ENCODE measurements at regions not wholly inside any gene's neighbourhood (a gene's known extent, or its start where the extent isn't known, plus 50 kb on each side); places are given as distances from the start of the nearest gene placed in this dataset.

DNA sequence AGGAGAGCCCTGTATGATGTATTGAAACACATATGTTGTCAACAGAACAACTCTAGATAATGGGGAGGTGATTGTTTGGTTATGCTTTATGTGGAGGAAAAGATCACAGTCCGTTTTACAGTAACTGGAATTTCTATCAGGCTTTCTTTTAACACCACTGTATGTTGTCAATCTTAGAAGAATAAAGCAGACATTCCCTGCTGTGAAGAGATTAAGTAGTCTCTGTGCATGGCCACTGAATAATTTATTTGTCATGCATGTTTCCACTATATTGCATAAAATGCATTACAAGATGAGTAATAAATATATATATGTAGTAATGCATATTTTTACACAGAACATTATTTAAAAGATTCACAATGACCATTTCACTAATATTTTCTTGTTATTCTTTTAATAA, 440.0 kb downstream of the ANKRD7 start:
- no peaks in the 10 kb centered on the region for H3K9me3 Mint-ChIP-seq (ENCODE audit: unreplicated experiment)
- no peak for FAIRE-seq
- Histone ChIP-seq H3K4me1 (ENCODE audit: insufficient read depth, low read length) (no peaks in the 10 kb centered on the region), H3K27me3 (ENCODE audit: insufficient read depth, low read length) (no peaks in the 10 kb centered on the region), H3K79me2 (ENCODE audit: insufficient read depth, low read length) (no peaks in the 10 kb centered on the region), H2AFZ (ENCODE audit: low read depth, low read length) (no peak overlapping the region), H3K4me2 (ENCODE audit: low read length) (no peak overlapping the region), H3K9me3 (ENCODE audit: insufficient read depth, low read depth, low read length) (no peaks in the 10 kb centered on the region), H3K4me3 (ENCODE audit: insufficient read depth, low read depth, low read length) (no peak overlapping the region), H4K20me1 (ENCODE audit: insufficient read depth, low read length) (no peaks in the 10 kb centered on the region), H3K36me3 (ENCODE audit: insufficient read depth, low read length) (no peaks in the 10 kb centered on the region), H3K27ac (ENCODE audit: low read depth, low read length) (no peak overlapping the region), H3K9ac (ENCODE audit: low read length) (no peak overlapping the region)
- no peaks in the 10 kb centered on the region for H3K27me3 Mint-ChIP-seq (ENCODE audit: low read depth, unreplicated experiment)
- no peak overlapping the region for H3K27ac Mint-ChIP-seq (ENCODE audit: unreplicated experiment)
- no peaks in the 10 kb centered on the region for H3K36me3 Mint-ChIP-seq (ENCODE audit: low read depth, unreplicated experiment)
- no peak for DNase-seq (ENCODE audit: low read depth)
- no peak overlapping the region for H3K4me3 Mint-ChIP-seq (ENCODE audit: unreplicated experiment)
- H3K4me1 Mint-ChIP-seq (ENCODE audit: low read depth, unreplicated experiment), result no peaks in the 10 kb centered on the region
- TF ChIP-seq, protein P1, sequence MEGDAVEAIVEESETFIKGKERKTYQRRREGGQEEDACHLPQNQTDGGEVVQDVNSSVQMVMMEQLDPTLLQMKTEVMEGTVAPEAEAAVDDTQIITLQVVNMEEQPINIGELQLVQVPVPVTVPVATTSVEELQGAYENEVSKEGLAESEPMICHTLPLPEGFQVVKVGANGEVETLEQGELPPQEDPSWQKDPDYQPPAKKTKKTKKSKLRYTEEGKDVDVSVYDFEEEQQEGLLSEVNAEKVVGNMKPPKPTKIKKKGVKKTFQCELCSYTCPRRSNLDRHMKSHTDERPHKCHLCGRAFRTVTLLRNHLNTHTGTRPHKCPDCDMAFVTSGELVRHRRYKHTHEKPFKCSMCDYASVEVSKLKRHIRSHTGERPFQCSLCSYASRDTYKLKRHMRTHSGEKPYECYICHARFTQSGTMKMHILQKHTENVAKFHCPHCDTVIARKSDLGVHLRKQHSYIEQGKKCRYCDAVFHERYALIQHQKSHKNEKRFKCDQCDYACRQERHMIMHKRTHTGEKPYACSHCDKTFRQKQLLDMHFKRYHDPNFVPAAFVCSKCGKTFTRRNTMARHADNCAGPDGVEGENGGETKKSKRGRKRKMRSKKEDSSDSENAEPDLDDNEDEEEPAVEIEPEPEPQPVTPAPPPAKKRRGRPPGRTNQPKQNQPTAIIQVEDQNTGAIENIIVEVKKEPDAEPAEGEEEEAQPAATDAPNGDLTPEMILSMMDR (IDR thresholded peaks at IDR 0.05; ENCODE audit: insufficient read depth, low read depth, low read length), result no peak
- TF ChIP-seq EZH2 (IDR thresholded peaks at IDR 0.05; ENCODE audit: insufficient read depth, low read length), result no peak

DNA sequence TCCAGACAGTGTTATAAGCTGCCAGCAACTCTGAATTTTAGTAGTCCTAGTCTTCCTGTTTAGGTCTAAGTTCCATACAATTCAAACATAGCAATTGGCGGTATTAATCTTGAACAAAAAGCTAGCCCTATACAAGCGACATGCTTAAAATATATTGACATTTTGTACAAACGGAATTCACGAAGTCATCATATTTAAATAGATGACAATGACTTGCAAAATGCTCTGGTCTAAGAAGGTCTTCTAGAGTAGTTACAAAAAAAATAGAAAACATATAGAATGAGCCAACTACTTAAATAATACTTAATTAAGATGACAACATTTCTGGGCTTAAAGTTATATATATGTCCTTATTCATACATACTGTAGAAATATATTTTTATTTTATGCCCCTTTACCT, 446.6 kb downstream of the ANKRD7 start:
- Histone ChIP-seq H3K4me1 (ENCODE audit: insufficient read depth, low read length) (no peaks in the 10 kb centered on the region), H3K27ac (ENCODE audit: low read depth, low read length) (no peak overlapping the region), H4K20me1 (ENCODE audit: insufficient read depth, low read length) (no peaks in the 10 kb centered on the region), H3K79me2 (ENCODE audit: insufficient read depth, low read length) (no peaks in the 10 kb centered on the region), H3K4me3 (ENCODE audit: insufficient read depth, low read depth, low read length) (no peak overlapping the region), H3K9ac (ENCODE audit: low read length) (no peak overlapping the region), H3K27me3 (ENCODE audit: insufficient read depth, low read length) (no peaks in the 10 kb centered on the region), H2AFZ (ENCODE audit: low read depth, low read length) (no peak overlapping the region), H3K9me3 (ENCODE audit: insufficient read depth, low read depth, low read length) (no peaks in the 10 kb centered on the region), H3K4me2 (ENCODE audit: low read length) (no peak overlapping the region), H3K36me3 (ENCODE audit: insufficient read depth, low read length) (no peaks in the 10 kb centered on the region)
- Mint-ChIP-seq H3K4me3 (ENCODE audit: unreplicated experiment) (no peak overlapping the region), H3K27ac (ENCODE audit: unreplicated experiment) (no peak overlapping the region), H3K9me3 (ENCODE audit: unreplicated experiment) (no peaks in the 10 kb centered on the region), H3K4me1 (ENCODE audit: low read depth, unreplicated experiment) (no peaks in the 10 kb centered on the region), H3K36me3 (ENCODE audit: low read depth, unreplicated experiment) (no peaks in the 10 kb centered on the region), H3K27me3 (ENCODE audit: low read depth, unreplicated experiment) (no peaks in the 10 kb centered on the region)
- DNase-seq (ENCODE audit: low read depth) (no peak), FAIRE-seq (no peak)
- TF ChIP-seq, protein P1 (IDR thresholded peaks at IDR 0.05; ENCODE audit: insufficient read depth, low read depth, low read length), result no peak
- TF ChIP-seq EZH2 (IDR thresholded peaks at IDR 0.05; ENCODE audit: insufficient read depth, low read length), result no peak

DNA sequence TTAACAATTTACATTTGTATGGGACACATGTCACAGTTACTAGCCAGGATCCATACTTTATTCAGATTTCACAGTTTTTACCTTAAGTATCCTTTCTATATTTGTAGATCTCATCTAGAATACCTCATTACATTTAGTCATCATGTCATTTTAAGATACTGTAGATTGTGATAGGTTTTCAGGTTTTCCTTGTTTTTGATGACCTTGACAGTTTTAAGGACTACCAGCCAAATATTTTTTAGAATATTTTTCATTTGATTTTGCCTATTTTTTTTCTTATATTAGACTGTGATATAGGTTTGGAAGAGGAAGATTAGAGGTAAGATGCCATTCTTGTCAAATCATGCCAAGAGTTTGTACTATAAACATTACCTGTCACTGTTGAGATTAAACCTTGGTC, 460.3 kb downstream of the ANKRD7 start:
- DNase-seq (ENCODE audit: low read depth), result no peak
- H2AFZ ChIP-seq (ENCODE audit: low read depth, low read length), result no peak overlapping the region
- H3K9me3 Mint-ChIP-seq (ENCODE audit: unreplicated experiment), result no peaks in the 10 kb centered on the region
- H3K4me3 ChIP-seq (ENCODE audit: insufficient read depth, low read depth, low read length), result no peak overlapping the region
- H3K9me3 ChIP-seq (ENCODE audit: insufficient read depth, low read depth, low read length), result no peaks in the 10 kb centered on the region
- H3K4me1 Mint-ChIP-seq (ENCODE audit: low read depth, unreplicated experiment), result no peaks in the 10 kb centered on the region
- no peaks in the 10 kb centered on the region for H3K79me2 ChIP-seq (ENCODE audit: insufficient read depth, low read length)
- no peak for TF ChIP-seq EZH2 (IDR thresholded peaks at IDR 0.05; ENCODE audit: insufficient read depth, low read length)
- TF ChIP-seq, protein P1 (IDR thresholded peaks at IDR 0.05; ENCODE audit: insufficient read depth, low read depth, low read length), result no peak
- no peak overlapping the region for H3K27ac Mint-ChIP-seq (ENCODE audit: unreplicated experiment)
- H3K36me3 ChIP-seq (ENCODE audit: insufficient read depth, low read length), result no peaks in the 10 kb centered on the region
- no peak overlapping the region for H3K27ac ChIP-seq (ENCODE audit: low read depth, low read length)
- no peaks in the 10 kb centered on the region for H3K27me3 ChIP-seq (ENCODE audit: insufficient read depth, low read length)
- H3K36me3 Mint-ChIP-seq (ENCODE audit: low read depth, unreplicated experiment), result no peaks in the 10 kb centered on the region
- H3K27me3 Mint-ChIP-seq (ENCODE audit: low read depth, unreplicated experiment), result no peaks in the 10 kb centered on the region
- FAIRE-seq, result no peak
- H3K4me2 ChIP-seq (ENCODE audit: low read length), result no peak overlapping the region
- no peaks in the 10 kb centered on the region for H3K4me1 ChIP-seq (ENCODE audit: insufficient read depth, low read length)
- H4K20me1 ChIP-seq (ENCODE audit: insufficient read depth, low read length), result no peaks in the 10 kb centered on the region
- H3K9ac ChIP-seq (ENCODE audit: low read length), result no peak overlapping the region
- no peak overlapping the region for H3K4me3 Mint-ChIP-seq (ENCODE audit: unreplicated experiment)

Measured in astrocyte (in vitro differentiated cells and primary cell).